ENCODE measurements at regions not wholly inside any gene's neighbourhood (a gene's known extent, or its start where the extent isn't known, plus 50 kb on each side); places are given as distances from the start of the nearest gene placed in this dataset.

GRCh38 chr21:39088831-39089380, 94.3 kb downstream of the PSMG1 start:
- no peaks in the 10 kb centered on the region for H3K36me3 ChIP-seq (ENCODE audit: control insufficient read depth in 2 of 2, insufficient read depth in 1 of 2, low read length in 2 of 2)
- no peaks in the 10 kb centered on the region for H3K9me3 ChIP-seq (ENCODE audit: control insufficient read depth, insufficient read depth, low read depth, low read length)
- H3K4me1 ChIP-seq (ENCODE audit: control insufficient read depth, insufficient read depth, low read length): no peaks in the 10 kb centered on the region
- no peak overlapping the region for H3K27ac ChIP-seq (ENCODE audit: extremely low read depth, low read depth, low read length)
- H3K4me3 ChIP-seq (ENCODE audit: low read depth, low read length): no peak overlapping the region
- POLR2A ChIA-PET: no interaction called here
- TF ChIP-seq ZBTB20 (tag by site-specific recombination; IDR thresholded peaks at IDR 0.05) (0 out of 2 replicates have a peak, but pooled peaks have one; percentile 19), ZFP41 (tag by site-specific recombination; IDR thresholded peaks at IDR 0.05; ENCODE audit: borderline replicate concordance) (no peak), ZNF175 (tag by site-specific recombination; IDR thresholded peaks at IDR 0.05) (no peak), ZNF202 (tag by site-specific recombination; IDR thresholded peaks at IDR 0.05; ENCODE audit: borderline replicate concordance) (no peak), ZNF112 (tag by site-specific recombination; IDR thresholded peaks at IDR 0.05) (no peak), ZNF398 (tag by site-specific recombination; IDR thresholded peaks at IDR 0.05) (no peak), ZNF362 (tag by site-specific recombination; IDR thresholded peaks at IDR 0.05) (no peak)
- CTCF ChIA-PET: interaction anchor here (0.7 kb wide), 1 partner anchor 163 kb away, joined by 3 read pairs; no protein-coding TSS in a partner anchor

GRCh38 chr21:39088031-39088370, 95.2 kb downstream of the PSMG1 start:
- TF ChIP-seq ZNF677 (tag by site-specific recombination; IDR thresholded peaks at IDR 0.05): no peak
- no peak for TF ChIP-seq ZNF311 (tag by site-specific recombination; IDR thresholded peaks at IDR 0.05; ENCODE audit: borderline replicate concordance)
- TF ChIP-seq ZNF175 (tag by site-specific recombination; IDR thresholded peaks at IDR 0.05): no peak
- TF ChIP-seq ZNF23 (tag by site-specific recombination; IDR thresholded peaks at IDR 0.05; ENCODE audit: borderline replicate concordance): no peak
- TF ChIP-seq ZNF596 (tag by site-specific recombination; IDR thresholded peaks at IDR 0.05): no peak
- no peak for TF ChIP-seq ZNF239 (tag by site-specific recombination; IDR thresholded peaks at IDR 0.05)
- TF ChIP-seq CTCF (tag by site-specific recombination; IDR thresholded peaks at IDR 0.05): no peak
- TF ChIP-seq INSM2 (tag by site-specific recombination; IDR thresholded peaks at IDR 0.05): no peak
- no peak for TF ChIP-seq ZNF280D (tag by site-specific recombination; IDR thresholded peaks at IDR 0.05)
- no peak for TF ChIP-seq ZBTB49 (tag by site-specific recombination; IDR thresholded peaks at IDR 0.05; ENCODE audit: low read depth)
- no peak for TF ChIP-seq ZNF416 (tag by site-specific recombination; IDR thresholded peaks at IDR 0.05)
- no peak for TF ChIP-seq ZNF398 (tag by site-specific recombination; IDR thresholded peaks at IDR 0.05)
- no peak for TF ChIP-seq GLI4 (tag by site-specific recombination; IDR thresholded peaks at IDR 0.05)
- POLR2A ChIA-PET: no interaction called here
- Histone ChIP-seq H3K9me3 (ENCODE audit: control insufficient read depth, insufficient read depth, low read depth, low read length) (no peaks in the 10 kb centered on the region), H3K4me1 (ENCODE audit: control insufficient read depth, insufficient read depth, low read length) (no peaks in the 10 kb centered on the region), H3K4me3 (ENCODE audit: low read depth, low read length) (no peak overlapping the region), H3K27ac (ENCODE audit: extremely low read depth, low read depth, low read length) (no peak overlapping the region), H3K36me3 (ENCODE audit: control insufficient read depth in 2 of 2, insufficient read depth in 1 of 2, low read length in 2 of 2) (no peaks in the 10 kb centered on the region)
- CTCF ChIA-PET: no interaction called here
